ENCODE measurements at regions not wholly inside any gene's neighbourhood (a gene's known extent, or its start where the extent isn't known, plus 50 kb on each side); places are given as distances from the start of the nearest gene placed in this dataset.
"Not testable (repeated sequence)": the region's sequence is repeated elsewhere in the genome, so short reads cannot be mapped to it uniquely, and the experiment has no call there.

GRCh38 chr5:104456122-104456521 is 893.5 kb upstream of the NUDT12 start:
- Histone ChIP-seq H3K4me3 (ENCODE audit: low read length) (no peak overlapping the region), H3K27me3 (ENCODE audit: insufficient read depth, low read length, poor library complexity, severe bottlenecking) (no peaks in the 10 kb centered on the region), H3K4me1 (ENCODE audit: insufficient read depth, low read length) (no peaks in the 10 kb centered on the region), H3K9me3 (ENCODE audit: low read length) (no peaks in the 10 kb centered on the region), H3K36me3 (ENCODE audit: insufficient read depth, low read length) (no peaks in the 10 kb centered on the region), H3K27ac (ENCODE audit: low read depth, low read length) (no peak overlapping the region)
- H3K4me3 Mint-ChIP-seq = no peak overlapping the region
- H3K4me1 Mint-ChIP-seq = no peaks in the 10 kb centered on the region
- H3K27ac Mint-ChIP-seq = no peak overlapping the region
- CTCF ChIA-PET = no interaction called here
- no peaks in the 10 kb centered on the region for H3K27me3 Mint-ChIP-seq
- peaks cover 3 to 38% (median 14%) of the 10 kb centered on the region in 5 donors for H3K9me3 Mint-ChIP-seq
- H3K36me3 Mint-ChIP-seq = no peaks in the 10 kb centered on the region
- DNase-seq = no peak
- POLR2A ChIA-PET = no interaction called here

GRCh38 chr5:104452550-104452949 is 890.0 kb upstream of the NUDT12 start:
- Mint-ChIP-seq H3K27ac (no peak overlapping the region), H3K4me3 (no peak overlapping the region), H3K4me1 (no peaks in the 10 kb centered on the region), H3K27me3 (no peaks in the 10 kb centered on the region), H3K36me3 (no peaks in the 10 kb centered on the region), H3K9me3 (peaks cover 2 to 20% (median 14%) of the 10 kb centered on the region in 5 donors)
- Histone ChIP-seq H3K9me3 (ENCODE audit: low read length) (no peaks in the 10 kb centered on the region), H3K4me1 (ENCODE audit: insufficient read depth, low read length) (no peaks in the 10 kb centered on the region), H3K27ac (ENCODE audit: low read depth, low read length) (no peak overlapping the region), H3K4me3 (ENCODE audit: low read length) (no peak overlapping the region), H3K27me3 (ENCODE audit: insufficient read depth, low read length, poor library complexity, severe bottlenecking) (no peaks in the 10 kb centered on the region), H3K36me3 (ENCODE audit: insufficient read depth, low read length) (no peaks in the 10 kb centered on the region)
- DNase-seq = no peak
- ChIA-PET POLR2A (no interaction called here), CTCF (no interaction called here)

- DNase-seq; H3K4me1 ChIP-seq (ENCODE audit: insufficient read depth, low read length); H3K27ac Mint-ChIP-seq; H3K36me3 ChIP-seq (ENCODE audit: insufficient read depth, low read length); H3K27me3 ChIP-seq (ENCODE audit: insufficient read depth, low read length, poor library complexity, severe bottlenecking); H3K4me3 ChIP-seq (ENCODE audit: low read length); CTCF ChIA-PET; H3K4me3 Mint-ChIP-seq; H3K9me3 ChIP-seq (ENCODE audit: low read length); H3K27ac ChIP-seq (ENCODE audit: low read depth, low read length); POLR2A ChIA-PET; H3K4me1 Mint-ChIP-seq; H3K36me3 Mint-ChIP-seq; H3K27me3 Mint-ChIP-seq: not testable (repeated sequence)
- H3K9me3 Mint-ChIP-seq = peaks cover 2 to 20% (median 14%) of the 10 kb centered on the region in 5 donors
These were observed 889.3 kb upstream of the NUDT12 start for GRCh38 chr5:104451911-104452310.

GRCh38 chr5:104444656-104445055 is 882.1 kb upstream of the NUDT12 start:
- Histone ChIP-seq H3K4me1 (ENCODE audit: insufficient read depth, low read length) (no peaks in the 10 kb centered on the region), H3K27me3 (ENCODE audit: insufficient read depth, low read length, poor library complexity, severe bottlenecking) (no peaks in the 10 kb centered on the region), H3K36me3 (ENCODE audit: insufficient read depth, low read length) (no peaks in the 10 kb centered on the region), H3K4me3 (ENCODE audit: low read length) (no peak overlapping the region), H3K9me3 (ENCODE audit: low read length) (no peaks in the 10 kb centered on the region), H3K27ac (ENCODE audit: low read depth, low read length) (no peak overlapping the region)
- no peak for DNase-seq
- ChIA-PET POLR2A (no interaction called here), CTCF (no interaction called here)
- no peaks in the 10 kb centered on the region for H3K27me3 Mint-ChIP-seq
- no peak overlapping the region for H3K27ac Mint-ChIP-seq
- H3K4me3 Mint-ChIP-seq = no peak overlapping the region
- no peaks in the 10 kb centered on the region for H3K36me3 Mint-ChIP-seq
- no peaks in the 10 kb centered on the region for H3K4me1 Mint-ChIP-seq
- peaks cover 1 to 17% (median 12%) of the 10 kb centered on the region in 5 donors for H3K9me3 Mint-ChIP-seq

GRCh38 chr5:104443706-104444105 is 881.1 kb upstream of the NUDT12 start:
- no peaks in the 10 kb centered on the region for H3K27me3 Mint-ChIP-seq
- no peak overlapping the region for H3K4me3 Mint-ChIP-seq
- no peak overlapping the region for H3K27ac ChIP-seq (ENCODE audit: low read depth, low read length)
- H3K4me3 ChIP-seq (ENCODE audit: low read length) = no peak overlapping the region
- no peak overlapping the region for H3K27ac Mint-ChIP-seq
- H3K9me3 Mint-ChIP-seq = peaks cover 1 to 17% (median 5%) of the 10 kb centered on the region in 5 donors
- no peaks in the 10 kb centered on the region for H3K4me1 Mint-ChIP-seq
- DNase-seq = no peak
- no peaks in the 10 kb centered on the region for H3K36me3 Mint-ChIP-seq
- no peaks in the 10 kb centered on the region for H3K27me3 ChIP-seq (ENCODE audit: insufficient read depth, low read length, poor library complexity, severe bottlenecking)
- H3K36me3 ChIP-seq (ENCODE audit: insufficient read depth, low read length) = no peaks in the 10 kb centered on the region
- H3K4me1 ChIP-seq (ENCODE audit: insufficient read depth, low read length) = no peaks in the 10 kb centered on the region
- CTCF ChIA-PET = no interaction called here
- POLR2A ChIA-PET = no interaction called here
- H3K9me3 ChIP-seq (ENCODE audit: low read length) = no peaks in the 10 kb centered on the region

- no peaks in the 10 kb centered on the region for H3K36me3 Mint-ChIP-seq
- no peak overlapping the region for H3K27ac ChIP-seq (ENCODE audit: low read depth, low read length)
These were observed 869.4 kb upstream of the NUDT12 start for GRCh38 chr5:104431981-104432380.

GRCh38 chr5:104431002-104431620 is 868.5 kb upstream of the NUDT12 start:
- ChIA-PET POLR2A (no interaction called here), CTCF (no interaction called here)
- no peak for DNase-seq
- Mint-ChIP-seq H3K4me1 (no peaks in the 10 kb centered on the region), H3K36me3 (no peaks in the 10 kb centered on the region), H3K9me3 (peaks cover 0 to 19% (median 4%) of the 10 kb centered on the region in 5 donors), H3K4me3 (no peak overlapping the region), H3K27me3 (no peaks in the 10 kb centered on the region), H3K27ac (no peak overlapping the region)
- Histone ChIP-seq H3K27ac (ENCODE audit: low read depth, low read length) (no peak overlapping the region), H3K4me1 (ENCODE audit: insufficient read depth, low read length) (no peaks in the 10 kb centered on the region), H3K9me3 (ENCODE audit: low read length) (no peaks in the 10 kb centered on the region), H3K4me3 (ENCODE audit: low read length) (no peak overlapping the region), H3K36me3 (ENCODE audit: insufficient read depth, low read length) (no peaks in the 10 kb centered on the region), H3K27me3 (ENCODE audit: insufficient read depth, low read length, poor library complexity, severe bottlenecking) (no peaks in the 10 kb centered on the region)

More at GRCh38 chr5:104431981-104432380, 869.4 kb upstream of the NUDT12 start:
- Mint-ChIP-seq H3K4me1 (no peaks in the 10 kb centered on the region), H3K9me3 (peaks cover 0 to 20% (median 3%) of the 10 kb centered on the region in 5 donors), H3K4me3 (no peak overlapping the region), H3K27me3 (no peaks in the 10 kb centered on the region), H3K27ac (no peak overlapping the region)
- Histone ChIP-seq H3K27me3 (ENCODE audit: insufficient read depth, low read length, poor library complexity, severe bottlenecking) (no peaks in the 10 kb centered on the region), H3K36me3 (ENCODE audit: insufficient read depth, low read length) (no peaks in the 10 kb centered on the region), H3K4me1 (ENCODE audit: insufficient read depth, low read length) (no peaks in the 10 kb centered on the region), H3K9me3 (ENCODE audit: low read length) (no peaks in the 10 kb centered on the region), H3K4me3 (ENCODE audit: low read length) (no peak overlapping the region)
- CTCF ChIA-PET = no interaction called here
- POLR2A ChIA-PET = no interaction called here
- DNase-seq = no peak

- H3K4me1 ChIP-seq (ENCODE audit: insufficient read depth, low read length) = no peaks in the 10 kb centered on the region
- H3K36me3 Mint-ChIP-seq = no peaks in the 10 kb centered on the region
- DNase-seq = no peak
- no peak overlapping the region for H3K27ac Mint-ChIP-seq
- H3K9me3 Mint-ChIP-seq = peaks cover 0 to 16% (median 4%) of the 10 kb centered on the region in 5 donors
- H3K4me3 Mint-ChIP-seq = no peak overlapping the region
- H3K27me3 ChIP-seq (ENCODE audit: insufficient read depth, low read length, poor library complexity, severe bottlenecking) = no peaks in the 10 kb centered on the region
- H3K27ac ChIP-seq (ENCODE audit: low read depth, low read length) = no peak overlapping the region
- no peaks in the 10 kb centered on the region for H3K4me1 Mint-ChIP-seq
- POLR2A ChIA-PET = no interaction called here
- no peak overlapping the region for H3K4me3 ChIP-seq (ENCODE audit: low read length)
- H3K36me3 ChIP-seq (ENCODE audit: insufficient read depth, low read length) = no peaks in the 10 kb centered on the region
- CTCF ChIA-PET = no interaction called here
- H3K9me3 ChIP-seq (ENCODE audit: low read length) = no peaks in the 10 kb centered on the region
- H3K27me3 Mint-ChIP-seq = no peaks in the 10 kb centered on the region
These were observed 867.3 kb upstream of the NUDT12 start for GRCh38 chr5:104429911-104430310.

GRCh38 chr5:104421431-104421830 is 858.8 kb upstream of the NUDT12 start:
- CTCF ChIA-PET = no interaction called here
- no peak overlapping the region for H3K4me3 Mint-ChIP-seq
- Histone ChIP-seq H3K4me1 (ENCODE audit: insufficient read depth, low read length) (no peaks in the 10 kb centered on the region), H3K9me3 (ENCODE audit: low read length) (peaks cover 5% of the 10 kb centered on the region), H3K36me3 (ENCODE audit: insufficient read depth, low read length) (no peaks in the 10 kb centered on the region), H3K4me3 (ENCODE audit: low read length) (no peak overlapping the region), H3K27ac (ENCODE audit: low read depth, low read length) (no peak overlapping the region), H3K27me3 (ENCODE audit: insufficient read depth, low read length, poor library complexity, severe bottlenecking) (no peaks in the 10 kb centered on the region)
- POLR2A ChIA-PET = no interaction called here
- no peak for DNase-seq
- no peaks in the 10 kb centered on the region for H3K36me3 Mint-ChIP-seq
- H3K27me3 Mint-ChIP-seq = no peaks in the 10 kb centered on the region
- no peaks in the 10 kb centered on the region for H3K4me1 Mint-ChIP-seq
- peaks cover 0 to 29% (median 4%) of the 10 kb centered on the region in 5 donors for H3K9me3 Mint-ChIP-seq
- H3K27ac Mint-ChIP-seq = no peak overlapping the region

Data from CD8-positive, alpha-beta memory T cell (primary cell).